GM12865 (cell line): ENCODE measurements at regions not wholly inside any gene's neighbourhood (a gene's known extent, or its start where the extent isn't known, plus 50 kb on each side); places are given as distances from the start of the nearest gene placed in this dataset.

Experiments
- DNase-seq: peaks from one replicate; pipeline ENCODE4 v3.0.0; 2010; ENCODE audit warnings: low read depth
- H3K4me3 ChIP-seq: 2 replicates; pipeline ENCODE4 v1.5.1; 2011; ENCODE audit warnings: mild to moderate bottlenecking, low read depth, low read length, control low read depth
- CTCF ChIP-seq: IDR thresholded peaks from 2 replicates; pipeline ENCODE4 v1.5.1; 2011; ENCODE audit warnings: low read length, control low read depth, low read depth, inconsistent platforms; ENCODE audit not compliant: insufficient read depth; ENCODE audit errors: missing control alignments

- no peak for DNase-seq
- no peak overlapping the region for H3K4me3 ChIP-seq
- TF ChIP-seq CTCF = no peak
Measured at GRCh38 chr1:201678264-201679101, 139.6 kb downstream of the NAV1 start.

GRCh38 chr1:201681375-201681774 lies 142.4 kb downstream of the NAV1 start:
- DNase-seq = no peak
- TF ChIP-seq CTCF = no peak
- H3K4me3 ChIP-seq = no peak overlapping the region

GRCh38 chr1:201682964-201683363 lies 144.0 kb downstream of the NAV1 start:
- no peak for TF ChIP-seq CTCF
- no peak for DNase-seq
- H3K4me3 ChIP-seq = no peak overlapping the region

- H3K4me3 ChIP-seq = no peak overlapping the region
- TF ChIP-seq CTCF = no peak
- DNase-seq = no peak
Measured at GRCh38 chr1:201683397-201683796, 144.5 kb downstream of the NAV1 start.

GRCh38 chr1:201685485-201685884 lies 143.5 kb upstream of the IPO9 start:
- DNase-seq = no peak
- TF ChIP-seq CTCF = no peak
- H3K4me3 ChIP-seq = no peak overlapping the region

GRCh38 chr1:201686714-201687455 lies 142.1 kb upstream of the IPO9 start:
- no peak for DNase-seq
- TF ChIP-seq CTCF = no peak
- no peak overlapping the region for H3K4me3 ChIP-seq
